ENCODE measurements at regions not wholly inside any gene's neighbourhood (a gene's known extent, or its start where the extent isn't known, plus 50 kb on each side); places are given as distances from the start of the nearest gene placed in this dataset.

DNA sequence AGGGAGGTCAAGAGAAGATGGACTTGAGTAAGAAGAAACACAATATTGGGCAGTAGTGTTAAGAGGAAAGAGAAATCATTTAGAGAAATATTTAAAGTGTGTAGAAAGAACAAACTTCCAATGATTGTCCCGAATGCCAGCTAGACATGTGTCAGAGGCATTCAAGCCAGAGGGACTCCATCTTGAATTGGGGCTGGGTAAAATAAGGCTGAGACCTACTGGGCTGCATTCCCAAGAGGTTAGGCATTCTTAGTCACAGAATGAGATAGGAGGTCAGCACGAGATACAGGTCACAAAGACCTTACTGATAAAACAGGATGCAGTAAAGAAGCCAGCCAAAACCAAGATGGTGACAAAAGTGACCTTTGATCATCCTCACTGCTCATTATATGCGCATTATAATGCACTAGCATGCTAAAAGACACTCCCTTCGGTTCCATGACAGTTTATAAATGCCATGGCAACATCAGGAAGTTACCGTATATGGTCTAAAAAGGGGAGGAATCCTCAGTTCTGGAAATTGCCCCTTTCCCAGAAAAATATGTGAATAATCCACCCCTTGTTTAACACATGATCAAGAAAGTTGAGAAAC, 127.0 kb upstream of the IPO5 start:
- Histone ChIP-seq H3K36me3 (no peaks in the 10 kb centered on the region), H3K27me3 (no peaks in the 10 kb centered on the region), H3K4me3 (no peak overlapping the region), H3K27ac (no peak overlapping the region), H3K9me3 (no peaks in the 10 kb centered on the region), H3K4me1 (ENCODE audit: insufficient read depth) (no peaks in the 10 kb centered on the region)
- 78 to 83% (median 82%) methylated on average over 5 of the region's 5 CpGs for WGBS, 3 donors
- TF ChIP-seq POLR2A (IDR thresholded peaks at IDR 0.05), result no peak
- TF ChIP-seq EP300 (IDR thresholded peaks at IDR 0.05), result no peak
- TF ChIP-seq, protein P1, sequence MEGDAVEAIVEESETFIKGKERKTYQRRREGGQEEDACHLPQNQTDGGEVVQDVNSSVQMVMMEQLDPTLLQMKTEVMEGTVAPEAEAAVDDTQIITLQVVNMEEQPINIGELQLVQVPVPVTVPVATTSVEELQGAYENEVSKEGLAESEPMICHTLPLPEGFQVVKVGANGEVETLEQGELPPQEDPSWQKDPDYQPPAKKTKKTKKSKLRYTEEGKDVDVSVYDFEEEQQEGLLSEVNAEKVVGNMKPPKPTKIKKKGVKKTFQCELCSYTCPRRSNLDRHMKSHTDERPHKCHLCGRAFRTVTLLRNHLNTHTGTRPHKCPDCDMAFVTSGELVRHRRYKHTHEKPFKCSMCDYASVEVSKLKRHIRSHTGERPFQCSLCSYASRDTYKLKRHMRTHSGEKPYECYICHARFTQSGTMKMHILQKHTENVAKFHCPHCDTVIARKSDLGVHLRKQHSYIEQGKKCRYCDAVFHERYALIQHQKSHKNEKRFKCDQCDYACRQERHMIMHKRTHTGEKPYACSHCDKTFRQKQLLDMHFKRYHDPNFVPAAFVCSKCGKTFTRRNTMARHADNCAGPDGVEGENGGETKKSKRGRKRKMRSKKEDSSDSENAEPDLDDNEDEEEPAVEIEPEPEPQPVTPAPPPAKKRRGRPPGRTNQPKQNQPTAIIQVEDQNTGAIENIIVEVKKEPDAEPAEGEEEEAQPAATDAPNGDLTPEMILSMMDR (IDR thresholded peaks at IDR 0.05), result no peak
- no peak for DNase-seq
- intact Hi-C loops (cut with DNase I), result no loop called here

DNA sequence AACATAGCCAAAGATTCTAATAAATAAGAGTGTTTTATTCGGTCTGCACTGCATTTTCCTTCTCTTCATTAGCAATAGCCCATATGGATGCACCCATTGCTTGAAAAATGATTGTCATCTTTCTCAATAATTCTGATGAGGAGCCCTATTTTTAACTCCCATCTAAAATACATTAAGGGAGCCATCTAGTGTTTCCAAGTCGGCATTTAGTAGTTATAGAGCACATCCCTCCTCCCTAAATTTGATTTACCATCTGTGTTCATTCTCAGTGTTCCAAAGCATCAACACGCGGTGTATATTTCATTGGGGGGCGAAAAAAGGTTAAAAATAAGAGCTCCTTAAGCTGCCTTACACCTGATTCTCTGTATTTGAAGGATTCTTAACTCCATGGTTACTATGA, 119.2 kb upstream of the IPO5 start:
- Histone ChIP-seq H3K4me1 (ENCODE audit: insufficient read depth) (no peaks in the 10 kb centered on the region), H3K9me3 (no peaks in the 10 kb centered on the region), H3K4me3 (no peak overlapping the region), H3K27ac (no peak overlapping the region), H3K36me3 (no peaks in the 10 kb centered on the region), H3K27me3 (no peaks in the 10 kb centered on the region)
- intact Hi-C loops (cut with DNase I), result no loop called here
- WGBS, 3 donors, result 49 to 54% (median 52%) methylated on average over 5 of the region's 5 CpGs
- no peak for TF ChIP-seq POLR2A (IDR thresholded peaks at IDR 0.05)
- TF ChIP-seq, protein P1 (IDR thresholded peaks at IDR 0.05), result no peak
- TF ChIP-seq EP300 (IDR thresholded peaks at IDR 0.05), result no peak
- DNase-seq, result no peak

DNA sequence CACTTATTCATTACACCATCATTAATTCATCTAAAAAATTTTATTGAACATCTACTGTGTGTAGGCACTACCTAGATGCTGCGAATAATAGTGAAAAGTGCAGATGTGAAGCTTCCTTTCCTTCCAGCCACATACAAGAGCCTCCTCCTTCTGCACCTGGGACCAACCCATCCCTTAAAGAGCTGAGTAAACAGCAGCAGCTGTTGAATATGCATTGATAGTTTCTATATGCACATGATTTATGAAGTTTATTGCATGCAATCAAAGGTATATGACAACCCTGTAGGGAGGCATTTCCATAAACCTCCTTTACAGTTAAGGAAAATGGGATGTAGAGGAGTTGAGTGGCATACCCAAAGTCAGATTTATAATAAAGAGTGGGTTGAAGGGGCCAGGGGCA, 110.3 kb upstream of the IPO5 start:
- DNase-seq, result no peak
- TF ChIP-seq EP300 (IDR thresholded peaks at IDR 0.05), result no peak
- no peak for TF ChIP-seq POLR2A (IDR thresholded peaks at IDR 0.05)
- TF ChIP-seq, protein P1 (IDR thresholded peaks at IDR 0.05), result no peak
- no peaks in the 10 kb centered on the region for H3K9me3 ChIP-seq
- H3K27me3 ChIP-seq, result no peaks in the 10 kb centered on the region
- intact Hi-C loops (cut with DNase I), result no loop called here
- H3K4me1 ChIP-seq (ENCODE audit: insufficient read depth), result no peaks in the 10 kb centered on the region
- no peaks in the 10 kb centered on the region for H3K36me3 ChIP-seq
- 89 to 97% (median 95%) methylated on average over 1 of the region's 1 CpG for WGBS, 3 donors
- H3K4me3 ChIP-seq, result no peak overlapping the region
- H3K27ac ChIP-seq, result no peak overlapping the region

DNA sequence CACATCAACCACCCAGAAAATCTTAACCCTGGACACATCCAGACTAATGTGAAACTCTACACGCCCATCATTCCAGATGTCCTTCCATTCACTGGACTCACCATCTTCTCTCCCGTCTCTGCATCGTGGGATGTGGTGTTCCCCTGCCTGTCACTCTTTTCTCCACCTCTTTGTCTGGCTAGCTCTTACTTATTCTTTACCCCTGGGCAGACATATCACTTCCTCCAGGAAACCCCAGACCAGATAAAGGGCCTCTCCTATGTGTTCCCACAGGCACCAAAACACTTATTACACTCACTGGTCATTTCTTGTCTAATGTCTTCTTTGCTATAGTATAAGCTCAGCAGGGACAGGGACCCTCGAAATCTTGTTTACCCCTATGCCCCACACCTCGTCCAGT, 109.3 kb upstream of the IPO5 start:
- intact Hi-C loops (cut with DNase I), result no loop called here
- no peak for DNase-seq

More for the DNA sequence above, 109.3 kb upstream of the IPO5 start:
- WGBS, 3 donors, result 80 to 90% (median 83%) methylated on average over 5 of the region's 5 CpGs
- H3K27me3 ChIP-seq, result no peaks in the 10 kb centered on the region
- H3K4me3 ChIP-seq, result no peak overlapping the region
- H3K36me3 ChIP-seq, result no peaks in the 10 kb centered on the region
- TF ChIP-seq, protein P1 (IDR thresholded peaks at IDR 0.05), result no peak
- TF ChIP-seq EP300 (IDR thresholded peaks at IDR 0.05), result no peak
- TF ChIP-seq POLR2A (IDR thresholded peaks at IDR 0.05), result no peak
- H3K27ac ChIP-seq, result no peak overlapping the region
- no peaks in the 10 kb centered on the region for H3K9me3 ChIP-seq
- H3K4me1 ChIP-seq (ENCODE audit: insufficient read depth), result no peaks in the 10 kb centered on the region
